Omental fat pad (tissue), 3 donors: ENCODE measurements at regions not wholly inside any gene's neighbourhood (a gene's known extent, or its start where the extent isn't known, plus 50 kb on each side); places are given as distances from the start of the nearest gene placed in this dataset.

Experiments
- ATAC-seq: fragments of 150-250 bp; one replicate; pipeline ENCODE4 v1.9.1; 2016; ENCODE audit warnings: mild to moderate bottlenecking, moderate library complexity; ENCODE audit not compliant: low FRiP score
- DNase-seq: peaks from one replicate; pipeline ENCODE4 v3.0.0-alpha.2; 2019; ENCODE audit warnings: low spot score
- TF ChIP-seq, protein P1 (sequence below), 3 donors: fragments of 450-650 bp; IDR thresholded peaks; one replicate each; pipeline ENCODE4 v1.5.1; 2016 to 2017; ENCODE audit warnings: antibody characterized with exemption in 3 of 3, mild to moderate bottlenecking in 3 of 3, moderate library complexity in 2 of 3

DNA sequence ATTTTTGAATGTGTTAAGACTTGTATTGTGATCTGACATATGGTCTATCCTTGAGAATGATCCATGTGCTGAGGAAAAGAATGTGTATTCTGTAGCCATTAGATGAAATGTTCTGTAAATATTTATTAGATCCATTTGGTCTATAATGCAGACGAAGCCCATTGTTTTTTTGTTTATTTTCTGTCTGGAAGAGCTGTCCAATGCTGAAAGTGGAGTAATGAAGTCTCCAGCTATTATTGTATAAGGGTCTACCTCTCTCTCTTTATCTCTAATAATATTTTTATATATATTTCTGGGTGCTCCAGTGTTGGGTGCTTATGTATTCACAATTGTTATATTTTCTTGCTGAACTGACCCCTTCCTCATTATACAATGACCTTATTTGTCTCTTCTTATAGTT is 250.6 kb upstream of the GADL1 start:
- ATAC-seq (no peak), DNase-seq (no peak)
- TF ChIP-seq, protein P1, sequence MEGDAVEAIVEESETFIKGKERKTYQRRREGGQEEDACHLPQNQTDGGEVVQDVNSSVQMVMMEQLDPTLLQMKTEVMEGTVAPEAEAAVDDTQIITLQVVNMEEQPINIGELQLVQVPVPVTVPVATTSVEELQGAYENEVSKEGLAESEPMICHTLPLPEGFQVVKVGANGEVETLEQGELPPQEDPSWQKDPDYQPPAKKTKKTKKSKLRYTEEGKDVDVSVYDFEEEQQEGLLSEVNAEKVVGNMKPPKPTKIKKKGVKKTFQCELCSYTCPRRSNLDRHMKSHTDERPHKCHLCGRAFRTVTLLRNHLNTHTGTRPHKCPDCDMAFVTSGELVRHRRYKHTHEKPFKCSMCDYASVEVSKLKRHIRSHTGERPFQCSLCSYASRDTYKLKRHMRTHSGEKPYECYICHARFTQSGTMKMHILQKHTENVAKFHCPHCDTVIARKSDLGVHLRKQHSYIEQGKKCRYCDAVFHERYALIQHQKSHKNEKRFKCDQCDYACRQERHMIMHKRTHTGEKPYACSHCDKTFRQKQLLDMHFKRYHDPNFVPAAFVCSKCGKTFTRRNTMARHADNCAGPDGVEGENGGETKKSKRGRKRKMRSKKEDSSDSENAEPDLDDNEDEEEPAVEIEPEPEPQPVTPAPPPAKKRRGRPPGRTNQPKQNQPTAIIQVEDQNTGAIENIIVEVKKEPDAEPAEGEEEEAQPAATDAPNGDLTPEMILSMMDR (IDR thresholded peaks at IDR 0.05) = no peak

DNA sequence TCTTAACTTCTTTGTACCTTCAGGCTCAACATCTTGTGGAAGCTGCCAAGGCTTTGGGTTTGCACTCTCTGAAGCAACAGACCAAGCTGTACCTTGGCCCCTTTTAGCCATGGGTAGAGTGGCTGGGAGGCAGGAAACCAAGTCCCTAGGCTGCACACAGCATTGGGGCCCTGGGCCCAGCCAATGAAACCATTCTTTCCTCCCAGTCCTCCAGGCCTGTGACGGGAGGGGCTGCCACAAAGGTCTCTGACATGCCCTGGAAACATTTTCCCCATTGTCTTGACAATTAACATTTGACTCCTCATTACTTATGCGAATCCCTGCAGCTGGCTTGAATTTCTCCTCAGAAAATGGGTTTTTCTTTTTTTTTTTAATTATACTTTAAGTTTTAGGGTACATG is 253.1 kb upstream of the GADL1 start:
- TF ChIP-seq, protein P1 (IDR thresholded peaks at IDR 0.05) = no peak
- DNase-seq = no peak
- ATAC-seq = no peak

DNA sequence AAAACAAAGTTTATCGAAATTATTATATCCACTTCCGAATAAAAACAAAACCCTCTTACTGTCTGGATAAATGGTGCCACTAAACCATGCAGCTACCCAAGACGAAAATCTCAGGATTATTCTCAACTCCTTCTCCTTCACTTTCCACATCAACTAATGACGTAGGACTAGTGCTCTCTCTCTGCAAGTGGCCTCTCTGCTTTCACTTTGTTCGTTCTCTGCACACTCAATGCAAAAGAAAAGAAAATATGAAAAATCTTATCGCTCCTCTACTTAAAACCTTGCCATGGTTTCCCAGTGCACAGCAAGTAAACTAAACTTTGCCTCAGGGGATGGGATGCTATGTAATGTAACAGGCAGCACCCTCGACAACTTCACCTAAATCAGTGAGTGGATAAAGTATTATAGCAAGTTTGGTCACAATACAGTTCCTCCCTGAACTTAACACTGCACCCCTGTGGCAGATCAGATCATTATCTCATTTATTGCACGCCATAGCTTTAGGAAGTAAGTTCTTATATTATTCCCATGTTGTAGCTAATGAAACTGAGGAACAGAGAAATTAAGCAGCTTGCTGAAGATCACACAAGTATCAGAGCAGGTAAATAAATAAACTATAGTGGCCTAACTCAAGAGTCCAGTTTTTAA is 262.7 kb upstream of the GADL1 start:
- ATAC-seq (no peak), DNase-seq (no peak)
- TF ChIP-seq, protein P1 (IDR thresholded peaks at IDR 0.05) = no peak

DNA sequence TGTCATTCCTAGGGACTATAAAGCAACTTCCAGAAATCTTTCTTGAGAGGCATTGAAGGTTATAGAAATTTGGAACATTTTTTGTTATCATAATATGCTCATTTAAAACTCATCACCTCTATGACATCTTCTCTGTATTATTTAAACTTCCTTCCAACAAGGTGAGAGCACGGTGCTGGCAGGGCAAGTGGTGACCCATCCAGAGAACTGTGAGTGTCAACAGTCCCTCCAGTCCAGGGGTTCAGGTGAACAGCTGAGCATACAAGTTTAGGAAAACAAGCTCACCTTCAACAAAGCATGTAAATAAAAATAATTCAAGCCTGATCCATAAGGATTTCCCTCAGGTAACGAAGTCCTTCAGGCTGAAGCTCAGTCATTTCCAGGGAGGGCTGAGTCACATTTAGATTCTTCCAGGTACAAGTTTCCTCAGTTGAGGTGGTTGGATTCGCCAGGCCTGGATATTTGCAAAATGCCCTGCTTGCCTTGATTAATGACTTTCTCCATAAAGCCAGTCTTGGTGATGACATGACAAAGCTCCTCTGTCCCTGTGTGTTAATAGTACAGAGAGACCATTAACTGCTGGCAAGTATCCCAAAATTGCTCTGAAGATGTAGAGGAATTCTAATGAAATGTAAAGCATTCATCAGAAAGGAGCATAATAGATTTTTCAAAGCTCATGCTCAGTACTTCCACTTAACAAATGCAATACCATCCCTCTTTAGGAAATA is 263.6 kb upstream of the GADL1 start:
- TF ChIP-seq, protein P1 (IDR thresholded peaks at IDR 0.05) = no peak
- no peak for DNase-seq
- ATAC-seq = no peak

DNA sequence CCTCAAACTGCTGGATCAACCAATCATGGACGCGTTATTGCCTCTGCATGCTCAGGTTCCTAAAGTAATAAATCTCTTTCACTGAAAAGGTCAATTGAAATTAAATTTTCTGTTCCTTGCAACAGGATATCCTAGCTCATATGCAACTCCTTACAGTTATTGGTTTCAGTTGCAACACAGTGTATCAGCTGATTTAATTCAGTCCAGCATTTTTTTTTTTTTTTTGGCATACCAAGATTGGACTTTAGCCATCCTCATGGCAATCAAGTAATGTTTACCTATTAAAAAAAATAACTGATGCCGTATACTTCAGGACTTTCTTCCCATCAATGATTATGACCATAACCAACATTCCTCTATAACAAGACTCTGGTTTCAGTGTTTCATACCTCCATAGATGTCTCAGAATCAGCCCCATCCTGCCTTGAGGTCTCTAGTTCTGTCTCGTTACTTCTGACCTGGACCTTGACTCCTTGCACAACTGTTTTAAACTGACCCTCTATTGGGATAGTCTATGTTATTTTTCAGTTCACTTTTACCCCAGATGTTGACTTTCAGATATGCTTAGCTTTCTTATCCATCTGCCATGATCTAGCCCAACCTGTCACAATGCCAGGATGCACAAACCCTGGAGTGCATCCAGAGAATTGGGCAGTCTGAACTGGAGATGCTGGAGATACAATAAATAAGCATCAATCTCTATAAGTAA is 265.0 kb upstream of the GADL1 start:
- ATAC-seq (no peak), DNase-seq (no peak)
- TF ChIP-seq, protein P1 (IDR thresholded peaks at IDR 0.05) = no peak

DNA sequence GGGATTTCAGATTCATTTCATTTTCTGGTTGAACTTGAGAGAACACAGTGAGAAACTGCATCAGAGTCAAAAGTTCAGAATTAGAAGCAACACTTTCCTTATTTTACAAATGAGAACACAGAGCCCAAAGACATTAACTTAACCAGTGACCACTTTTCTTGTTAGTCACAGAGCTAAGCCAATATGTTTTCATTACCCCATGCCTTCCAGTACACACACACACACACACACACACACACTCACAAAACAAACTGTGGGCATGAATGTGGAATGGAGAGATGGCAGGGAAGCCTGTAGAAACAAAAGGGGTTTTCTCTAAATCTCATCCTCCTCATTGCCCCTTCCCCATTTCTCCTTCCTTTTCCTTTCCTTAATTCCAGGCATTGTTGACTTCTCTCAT is 267.4 kb upstream of the GADL1 start:
- TF ChIP-seq, protein P1 (IDR thresholded peaks at IDR 0.05) = no peak
- DNase-seq (no peak), ATAC-seq (no peak)
